HG03045 (cell line): ENCODE measurements at regions not wholly inside any gene's neighbourhood (a gene's known extent, or its start where the extent isn't known, plus 50 kb on each side); places are given as distances from the start of the nearest gene placed in this dataset.
"Not testable (repeated sequence)": the region's sequence is repeated elsewhere in the genome, so short reads cannot be mapped to it uniquely, and the experiment has no call there.

Source experiments
- ATAC-seq: cut with Tn5 transposase; IDR thresholded peaks from one replicate; pipeline ENCODE4 v1.9.1; 2021; ENCODE audit warnings: mild to moderate bottlenecking, moderate library complexity; ENCODE audit not compliant: unreplicated experiment

DNA sequence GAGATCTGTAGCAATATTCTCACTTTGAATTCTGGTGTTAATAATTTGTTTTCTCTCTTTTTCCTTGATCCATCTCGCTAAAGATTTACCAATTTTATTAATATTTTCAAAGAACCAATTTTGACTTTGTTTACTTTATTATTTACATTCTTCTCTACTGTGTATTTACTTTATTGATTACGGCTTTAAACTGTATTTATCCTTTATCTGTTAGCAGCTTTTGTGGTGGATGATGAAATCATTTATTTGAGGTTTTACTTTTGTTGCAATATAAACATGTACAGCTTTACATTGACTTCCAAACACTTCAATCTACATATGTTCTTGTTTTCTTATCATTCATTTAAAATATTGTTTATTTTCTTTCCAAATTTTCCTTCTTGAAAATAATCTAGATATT lies 719.9 kb downstream of the ADCYAP1 start:
- no peak for ATAC-seq

DNA sequence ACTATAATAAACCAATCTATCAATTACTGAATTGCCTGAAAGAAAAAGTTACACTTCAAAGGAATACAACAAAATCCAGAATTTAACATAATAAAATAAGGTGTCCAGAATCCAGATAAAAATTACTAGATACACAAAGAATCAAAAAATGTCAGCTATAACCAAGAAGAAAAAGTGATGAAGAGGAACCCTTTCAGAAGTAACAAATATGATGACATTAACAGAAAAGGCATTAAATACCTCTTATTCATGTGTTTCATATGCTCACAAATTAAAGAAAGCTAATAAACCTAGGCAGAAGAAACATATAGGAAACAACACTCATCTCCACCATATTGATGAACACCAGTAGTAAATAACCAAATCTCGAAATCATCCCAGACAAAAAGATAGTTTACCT lies 722.8 kb downstream of the ADCYAP1 start:
- ATAC-seq, result no peak

DNA sequence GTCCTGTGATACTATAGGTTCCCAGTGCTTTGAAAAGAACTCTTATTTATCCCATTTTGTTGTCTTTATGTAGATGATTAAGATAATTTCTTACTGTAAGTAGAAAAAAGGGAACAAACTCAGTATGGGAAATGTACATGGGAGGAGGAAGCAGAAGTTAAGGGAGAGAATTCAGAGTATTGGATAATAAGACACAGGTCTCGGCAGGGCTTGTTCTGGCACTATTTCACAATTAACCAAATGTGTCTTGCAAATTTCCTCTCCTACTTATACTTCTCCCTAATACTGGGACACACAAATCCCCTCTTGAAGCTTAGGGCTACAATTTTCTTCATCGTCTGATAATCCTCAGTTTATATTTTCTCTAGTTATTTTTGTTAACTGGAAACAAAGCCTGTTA lies 744.0 kb downstream of the ADCYAP1 start:
- no peak for ATAC-seq

DNA sequence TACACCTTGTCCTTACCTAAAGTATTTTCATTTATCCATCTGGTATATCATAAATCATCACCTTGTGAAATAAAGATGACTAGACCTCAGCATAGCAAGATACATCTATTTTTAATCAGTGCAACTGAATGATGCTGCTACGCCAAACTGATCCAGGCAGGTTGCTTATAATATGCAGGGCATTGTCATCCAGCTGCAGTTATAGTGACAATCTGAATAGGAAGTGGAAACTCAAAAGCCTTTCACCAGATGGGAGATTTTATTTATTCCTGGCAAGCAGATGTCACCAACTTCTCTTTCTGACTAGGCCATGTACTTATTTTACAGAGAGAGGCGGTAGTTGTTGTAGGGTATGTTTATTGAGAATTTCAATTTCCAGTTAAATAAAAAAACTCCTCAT lies 747.3 kb downstream of the ADCYAP1 start:
- ATAC-seq, result no peak

DNA sequence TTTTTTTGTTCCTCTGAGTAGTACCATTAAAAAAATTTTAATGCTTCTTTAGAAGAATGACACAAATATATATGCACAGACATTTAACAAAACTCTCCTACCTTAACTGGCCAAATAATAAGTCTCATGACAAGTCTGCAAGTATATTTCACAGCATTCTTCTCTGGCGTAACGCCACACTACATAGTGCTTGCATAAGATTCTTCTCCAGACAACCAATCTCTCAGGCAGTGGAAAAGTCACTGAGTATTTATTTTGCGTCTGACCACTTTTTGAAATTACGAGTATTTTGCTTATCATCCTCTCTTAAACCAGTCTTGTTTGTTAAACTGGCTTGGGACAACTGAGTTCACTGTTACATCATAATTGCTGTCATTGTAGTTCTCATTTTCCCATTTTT lies 749.2 kb downstream of the ADCYAP1 start:
- ATAC-seq, result no peak

DNA sequence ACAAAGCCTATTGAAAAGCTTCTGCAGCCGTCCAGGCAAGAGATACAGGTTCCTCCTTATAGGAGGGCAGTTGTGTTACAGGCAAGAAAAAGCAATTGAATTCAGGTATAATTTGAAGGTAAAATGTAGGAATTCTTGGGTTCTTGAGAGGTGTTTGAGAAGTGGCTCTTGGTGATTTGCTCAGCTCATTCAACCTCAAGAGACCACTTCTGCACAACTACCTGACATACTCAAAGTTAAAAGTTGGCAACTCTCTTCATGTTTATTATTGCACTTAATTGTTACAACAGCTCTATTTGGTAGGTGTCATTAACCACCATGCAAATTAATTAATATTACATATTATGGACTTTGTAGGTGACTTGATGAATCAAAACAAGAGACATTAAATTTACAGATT lies 753.2 kb downstream of the ADCYAP1 start:
- ATAC-seq, result no peak

DNA sequence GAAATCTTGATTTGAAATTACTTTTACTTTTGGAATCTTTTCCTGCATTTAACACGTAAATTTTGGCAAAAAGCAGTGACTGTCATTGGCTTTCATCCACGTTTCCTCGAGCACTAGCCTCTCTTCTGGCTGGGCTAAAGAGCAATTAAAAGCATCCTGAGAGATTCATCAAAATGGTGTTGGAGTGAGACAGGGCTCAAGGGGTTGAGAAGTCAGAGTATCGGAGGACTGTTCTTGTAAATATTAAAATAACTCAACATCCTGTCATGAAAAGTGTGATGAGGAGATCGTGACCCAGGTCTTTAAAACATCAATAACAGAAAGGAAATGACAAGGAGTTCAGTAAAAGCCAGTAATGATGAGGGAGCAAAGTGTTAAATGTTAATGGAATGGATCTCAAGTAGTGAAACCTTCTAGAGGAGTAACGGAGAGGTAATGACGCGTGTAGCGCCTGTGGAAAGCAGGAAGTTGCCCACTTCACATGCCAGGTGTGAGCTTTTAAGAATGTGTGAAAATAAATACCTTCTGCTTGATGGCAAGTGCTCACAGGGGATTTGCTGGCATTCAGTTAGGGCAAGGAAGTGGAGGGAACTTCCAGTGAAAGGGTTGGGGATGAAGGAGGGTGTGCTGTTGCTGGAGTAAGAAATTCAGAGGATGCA lies 754.4 kb downstream of the ADCYAP1 start:
- ATAC-seq, result no peak

DNA sequence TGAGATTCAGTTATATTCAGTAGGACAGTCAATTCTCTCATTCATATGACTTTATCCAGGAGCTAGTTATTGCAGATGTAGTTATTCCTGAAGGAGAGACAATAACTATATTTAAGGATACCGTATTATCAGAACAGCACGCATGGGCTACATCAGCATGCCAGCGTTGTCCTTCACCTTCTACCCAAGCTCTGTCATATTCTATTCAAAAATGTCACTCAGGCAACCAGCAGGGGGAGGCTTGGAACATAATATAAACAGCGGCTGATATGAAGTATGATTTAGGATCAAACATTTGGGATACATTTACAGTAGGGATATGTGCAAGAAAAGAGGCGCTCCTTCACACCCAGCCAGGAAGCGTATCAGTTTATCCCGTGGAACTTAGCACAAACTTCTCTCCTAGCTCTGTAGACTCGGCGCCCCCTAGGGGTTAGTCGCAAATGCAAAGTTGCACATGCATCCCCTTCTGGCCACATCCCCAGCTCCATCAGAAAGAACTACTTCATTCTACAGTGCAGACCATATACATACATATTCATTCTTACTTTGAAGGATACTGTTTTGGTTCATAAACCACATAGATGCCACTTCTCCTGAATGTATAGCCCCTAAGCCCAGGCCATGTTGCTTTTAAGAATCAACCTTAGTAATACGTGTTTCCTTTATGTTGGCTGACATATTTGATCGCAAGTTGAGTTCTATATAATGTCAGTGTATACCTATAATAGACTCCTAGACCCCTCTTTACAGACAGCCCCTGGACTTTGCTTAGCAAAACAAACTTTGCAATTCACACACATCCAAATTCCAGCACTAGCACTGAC lies 759.4 kb downstream of the ADCYAP1 start:
- ATAC-seq, result no peak

DNA sequence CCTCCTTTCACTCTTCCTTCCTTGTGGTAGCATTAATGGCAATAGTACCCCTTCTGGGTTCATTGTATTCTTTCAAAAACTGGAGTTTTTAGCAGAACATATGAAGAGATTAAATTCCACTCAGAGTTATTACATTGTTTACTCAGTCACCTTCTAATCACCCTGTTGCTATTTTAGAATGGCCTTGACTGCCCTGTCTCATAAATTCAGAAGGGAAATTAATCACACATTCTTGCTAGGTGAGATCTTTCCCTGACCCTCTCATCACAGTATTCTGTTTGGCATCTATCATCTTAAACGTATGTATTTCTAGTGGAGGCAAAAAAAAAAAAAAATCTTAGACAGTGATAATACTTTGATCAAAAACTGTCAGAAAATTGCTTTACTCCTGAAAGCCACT lies 760.4 kb downstream of the ADCYAP1 start:
- ATAC-seq, result no peak

DNA sequence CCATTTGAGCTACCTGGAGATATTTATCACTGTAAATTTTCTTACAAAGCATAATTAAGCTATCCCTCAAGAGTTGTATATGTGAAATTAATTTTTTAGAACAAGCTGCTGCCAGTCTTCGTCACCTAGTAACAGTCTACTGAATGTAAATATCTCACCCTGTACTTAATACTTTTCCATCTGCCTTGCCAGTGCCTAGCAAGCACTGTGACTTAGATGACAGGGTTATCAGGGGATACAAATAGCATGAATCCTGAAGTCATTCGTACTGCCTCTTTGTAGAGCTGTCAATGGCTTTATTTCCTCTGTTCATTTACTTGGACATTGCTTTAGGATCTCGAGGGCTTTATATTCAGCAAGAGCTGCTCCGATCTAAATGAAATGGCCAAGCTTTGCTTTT lies 763.6 kb downstream of the ADCYAP1 start:
- ATAC-seq, result no peak

DNA sequence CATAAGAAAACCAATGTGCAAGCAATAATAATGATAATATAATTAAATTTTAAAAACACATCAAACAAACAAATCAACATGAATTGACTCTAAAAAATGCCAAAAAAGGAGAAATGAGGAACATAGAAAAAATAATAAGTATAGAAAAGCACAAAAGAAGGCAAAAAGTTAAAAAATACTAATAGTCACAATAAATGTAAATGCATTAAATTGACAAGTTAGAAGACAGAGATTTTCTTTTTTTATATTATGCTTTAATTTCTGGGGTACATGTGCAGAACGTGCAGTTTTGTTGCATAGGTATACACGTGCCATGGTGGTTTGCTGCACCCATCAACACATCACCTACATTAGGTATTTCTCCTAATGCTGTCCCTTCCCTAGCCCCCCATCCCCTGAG lies 767.0 kb downstream of the ADCYAP1 start:
- ATAC-seq, result not testable (repeated sequence)

DNA sequence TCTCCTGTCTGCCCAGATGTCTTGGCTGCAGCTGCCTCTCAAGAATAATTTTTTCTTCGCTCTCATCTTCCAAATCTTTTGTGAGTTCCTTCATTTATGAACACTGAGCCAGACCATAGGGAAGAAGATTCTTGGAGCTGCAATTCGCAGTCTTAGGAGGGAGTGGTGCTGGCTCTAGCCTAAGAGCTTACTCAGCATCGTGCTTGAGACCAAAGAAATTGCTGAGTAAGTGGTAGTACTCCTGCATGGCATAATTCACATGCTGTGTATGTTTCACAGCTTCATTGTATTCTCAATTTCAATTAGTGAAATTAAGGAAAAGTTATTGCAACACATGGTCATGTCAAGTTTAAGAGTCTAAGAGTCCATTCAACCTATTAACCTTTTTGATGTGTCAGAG lies 771.7 kb downstream of the ADCYAP1 start:
- no peak for ATAC-seq

DNA sequence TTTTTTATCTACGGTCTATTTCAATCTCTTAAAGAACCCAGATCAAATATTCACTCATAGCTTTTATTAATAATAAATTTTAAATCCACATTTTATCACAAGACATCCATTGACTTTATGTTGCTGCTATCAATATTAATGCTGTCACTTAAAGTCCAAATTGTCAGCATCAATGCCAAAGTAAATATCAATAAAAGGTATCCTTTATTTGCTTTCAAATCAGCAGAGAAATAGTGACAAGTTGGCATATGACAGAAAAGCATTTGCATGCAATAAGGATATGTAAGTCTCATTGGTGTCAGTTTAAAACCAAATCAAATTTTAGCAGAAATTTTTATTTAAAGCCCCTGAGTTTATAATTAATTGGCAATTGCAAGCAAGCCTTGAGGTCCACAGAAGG lies 775.4 kb downstream of the ADCYAP1 start:
- no peak for ATAC-seq

DNA sequence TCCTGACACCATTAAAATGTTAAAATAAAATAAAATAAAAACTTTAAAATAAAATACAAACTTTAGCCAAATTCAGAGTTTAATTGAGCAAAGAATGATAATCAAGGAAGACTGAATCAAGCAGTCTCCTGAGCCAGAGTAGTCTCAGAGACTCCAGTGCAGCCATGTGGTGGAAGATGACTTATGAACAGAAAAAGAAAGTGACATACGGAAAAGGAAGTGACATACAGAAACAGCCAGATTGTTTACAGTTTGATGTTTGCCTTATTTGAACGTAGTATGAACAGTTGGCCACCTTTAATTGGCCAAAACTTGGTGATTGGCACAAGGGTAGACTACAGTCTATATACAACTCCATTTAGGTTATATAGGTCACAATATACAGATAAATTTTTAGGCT lies 787.2 kb downstream of the ADCYAP1 start:
- ATAC-seq, result no peak

DNA sequence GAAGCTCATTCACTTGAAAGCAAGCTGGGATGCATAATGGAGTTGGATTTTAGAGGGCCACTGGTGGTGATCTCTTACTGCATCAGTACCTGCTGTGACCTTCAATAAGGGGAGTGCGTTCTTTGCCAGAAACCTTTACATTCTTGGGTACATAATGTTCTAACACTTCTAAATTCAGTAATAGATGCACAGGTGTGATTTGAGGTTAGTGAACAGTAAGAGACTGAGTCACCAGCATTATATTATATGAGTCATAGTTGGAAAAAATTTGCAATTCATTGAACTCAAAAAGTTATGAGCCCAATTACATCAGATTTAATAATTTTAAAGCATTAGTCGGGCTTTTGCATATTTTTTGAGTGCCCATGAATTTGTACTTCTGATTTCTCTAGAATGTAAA lies 803.3 kb downstream of the ADCYAP1 start:
- ATAC-seq, result no peak

DNA sequence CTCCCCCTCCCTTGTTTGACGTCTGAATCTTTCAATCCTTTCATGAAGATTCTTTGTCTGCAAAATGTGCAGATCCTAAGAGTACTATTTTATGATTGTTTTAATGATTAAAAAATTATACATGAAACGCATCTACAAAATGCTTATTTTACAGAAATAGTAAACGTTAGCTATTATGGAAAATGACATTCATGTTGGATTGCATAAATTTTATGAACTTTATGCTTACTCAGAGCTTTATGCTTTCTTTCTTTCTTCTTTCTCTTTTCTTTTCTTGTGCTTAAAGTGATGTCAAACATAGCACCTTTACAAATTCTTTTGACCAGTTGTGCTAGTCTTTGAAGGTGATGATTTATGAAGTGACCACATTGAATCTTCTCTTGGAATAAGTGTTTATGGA lies 805.4 kb downstream of the ADCYAP1 start:
- ATAC-seq, result no peak

DNA sequence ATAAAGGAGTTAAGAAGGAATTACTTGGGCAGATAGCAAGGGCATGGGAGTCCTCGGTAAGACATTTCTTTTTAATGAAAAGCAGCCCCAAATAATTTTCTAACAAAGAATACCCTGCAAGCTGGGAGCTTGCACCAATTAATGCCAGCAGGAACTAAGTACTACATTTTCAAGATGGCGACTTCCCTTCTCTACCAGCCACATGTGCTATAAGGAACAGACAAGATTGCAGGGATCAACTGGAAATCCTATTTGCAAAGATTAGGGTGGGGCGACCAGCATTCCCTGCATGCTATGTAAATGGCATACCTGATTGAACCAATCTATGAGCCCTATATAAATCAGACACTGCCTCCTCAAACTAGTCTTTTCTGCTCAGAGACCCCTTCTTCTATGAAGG lies 827.5 kb downstream of the ADCYAP1 start:
- no peak for ATAC-seq

DNA sequence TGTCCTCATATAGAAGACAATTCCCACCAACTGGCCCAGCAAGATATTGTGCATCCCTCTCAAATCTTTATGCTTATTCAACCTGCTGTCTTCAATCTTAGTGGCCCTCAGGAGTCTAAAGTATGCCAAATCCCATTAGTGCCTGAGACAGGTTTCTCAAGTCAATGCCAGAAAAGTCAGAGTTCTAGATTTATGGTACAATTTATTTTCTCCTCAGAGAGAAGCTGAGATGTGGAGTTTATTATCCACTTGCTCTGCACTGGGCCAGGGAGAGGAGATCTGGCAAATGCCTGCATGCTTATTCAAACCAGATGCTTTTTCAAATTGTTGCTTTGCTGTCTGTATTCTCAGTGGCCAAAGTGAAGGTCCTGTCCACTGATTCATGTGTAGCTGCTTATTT lies 825.2 kb downstream of the METTL4 start:
- ATAC-seq, result no peak

DNA sequence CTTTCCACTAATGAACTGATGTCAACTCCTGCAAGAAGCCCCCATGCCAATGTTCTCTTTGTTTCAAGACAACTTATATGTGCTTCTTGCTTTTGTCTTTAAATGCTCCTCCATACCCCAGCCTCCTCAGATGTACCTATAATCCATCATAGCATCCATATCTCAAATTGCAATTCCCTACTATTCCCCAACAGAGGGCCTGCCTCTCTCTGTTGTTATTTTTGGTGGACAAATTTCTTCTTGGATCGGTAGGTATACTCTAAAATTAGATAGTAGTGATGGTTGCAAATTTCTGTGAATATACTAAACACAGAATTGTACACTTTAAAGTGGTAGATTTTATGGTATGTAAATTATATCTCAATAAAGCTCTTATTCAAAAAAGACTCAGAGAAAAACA lies 820.1 kb downstream of the METTL4 start:
- ATAC-seq, result no peak

DNA sequence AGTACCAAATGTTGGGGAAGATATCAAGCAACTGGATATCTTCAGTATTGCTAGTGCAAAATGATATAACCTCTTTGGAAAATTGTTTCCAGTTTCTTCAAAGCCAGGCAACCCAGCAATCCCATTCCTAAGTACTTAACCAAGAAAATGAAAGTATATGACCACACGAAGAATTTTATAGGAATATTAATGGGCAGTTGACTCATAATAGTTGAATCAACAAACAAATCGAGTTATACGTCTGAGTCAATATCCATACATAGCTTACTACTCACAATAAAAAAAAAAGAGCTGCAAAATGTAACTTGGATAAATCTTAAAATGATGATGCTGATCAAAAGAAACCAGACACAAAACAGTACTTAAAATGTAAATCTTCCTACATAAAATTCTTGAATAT lies 810.4 kb downstream of the METTL4 start:
- no peak for ATAC-seq

DNA sequence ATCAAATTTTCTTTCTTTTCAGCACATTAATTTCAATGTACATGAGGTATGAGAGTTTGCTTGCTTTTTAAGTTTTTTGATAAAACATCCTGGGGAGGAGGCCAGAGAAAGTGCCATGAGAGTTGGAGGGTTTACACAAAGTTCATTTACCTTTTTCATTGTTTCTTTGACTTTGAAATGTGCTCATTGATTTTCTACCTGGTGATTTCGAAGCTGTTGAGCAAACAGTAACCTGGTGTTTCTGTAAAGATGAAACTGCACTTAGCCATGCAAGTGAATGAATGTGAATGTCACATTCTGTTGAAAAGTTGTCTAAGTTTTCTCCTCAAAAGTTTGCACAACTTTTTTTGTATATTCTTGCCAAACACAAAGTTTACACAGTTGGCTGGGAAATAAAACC lies 797.0 kb downstream of the METTL4 start:
- ATAC-seq, result no peak

DNA sequence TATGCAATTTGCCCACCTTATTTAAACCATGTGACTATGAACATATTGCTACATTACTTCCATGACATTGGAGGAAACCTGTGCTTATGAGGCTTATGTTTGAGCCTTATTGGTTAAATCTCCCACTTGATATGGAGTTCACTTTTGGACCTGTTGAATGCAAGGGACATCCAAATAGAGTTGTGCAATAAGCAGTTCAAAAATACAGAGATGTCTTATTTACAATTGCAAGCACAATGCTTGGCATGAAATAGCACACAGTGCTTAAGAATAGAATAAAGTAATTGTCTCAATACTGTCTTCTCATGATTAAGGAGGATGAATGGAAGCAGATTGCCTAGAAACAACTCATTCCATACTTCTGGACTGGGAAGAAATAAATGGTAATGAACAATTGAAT lies 793.5 kb downstream of the METTL4 start:
- ATAC-seq, result no peak
